ENCODE measurements at regions not wholly inside any gene's neighbourhood (a gene's known extent, or its start where the extent isn't known, plus 50 kb on each side); places are given as distances from the start of the nearest gene placed in this dataset.

DNA sequence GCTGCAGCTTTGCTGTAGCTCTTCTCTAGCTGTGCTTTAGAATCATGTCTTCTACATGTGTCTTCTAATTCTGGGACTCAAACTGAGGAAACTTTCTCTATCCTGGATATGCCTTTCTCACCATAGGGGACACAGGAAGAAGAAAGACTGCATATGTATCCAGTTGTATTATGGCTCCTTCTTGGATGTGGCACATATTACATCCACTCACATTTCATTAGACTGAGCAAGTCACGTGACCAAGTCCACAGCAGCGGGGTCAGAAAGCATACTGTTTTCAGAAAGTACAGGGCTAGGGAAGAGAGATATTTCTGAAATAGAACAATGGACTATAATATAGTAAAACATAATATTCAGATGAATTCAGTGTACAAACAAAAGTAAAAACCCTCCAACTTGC, 187.6 kb upstream of the RIMS1 start:
- TF ChIP-seq, protein P1, sequence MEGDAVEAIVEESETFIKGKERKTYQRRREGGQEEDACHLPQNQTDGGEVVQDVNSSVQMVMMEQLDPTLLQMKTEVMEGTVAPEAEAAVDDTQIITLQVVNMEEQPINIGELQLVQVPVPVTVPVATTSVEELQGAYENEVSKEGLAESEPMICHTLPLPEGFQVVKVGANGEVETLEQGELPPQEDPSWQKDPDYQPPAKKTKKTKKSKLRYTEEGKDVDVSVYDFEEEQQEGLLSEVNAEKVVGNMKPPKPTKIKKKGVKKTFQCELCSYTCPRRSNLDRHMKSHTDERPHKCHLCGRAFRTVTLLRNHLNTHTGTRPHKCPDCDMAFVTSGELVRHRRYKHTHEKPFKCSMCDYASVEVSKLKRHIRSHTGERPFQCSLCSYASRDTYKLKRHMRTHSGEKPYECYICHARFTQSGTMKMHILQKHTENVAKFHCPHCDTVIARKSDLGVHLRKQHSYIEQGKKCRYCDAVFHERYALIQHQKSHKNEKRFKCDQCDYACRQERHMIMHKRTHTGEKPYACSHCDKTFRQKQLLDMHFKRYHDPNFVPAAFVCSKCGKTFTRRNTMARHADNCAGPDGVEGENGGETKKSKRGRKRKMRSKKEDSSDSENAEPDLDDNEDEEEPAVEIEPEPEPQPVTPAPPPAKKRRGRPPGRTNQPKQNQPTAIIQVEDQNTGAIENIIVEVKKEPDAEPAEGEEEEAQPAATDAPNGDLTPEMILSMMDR (IDR thresholded peaks at IDR 0.05; ENCODE audit: low read depth, low read length, missing input control): no peak
- TF ChIP-seq, protein P2, sequence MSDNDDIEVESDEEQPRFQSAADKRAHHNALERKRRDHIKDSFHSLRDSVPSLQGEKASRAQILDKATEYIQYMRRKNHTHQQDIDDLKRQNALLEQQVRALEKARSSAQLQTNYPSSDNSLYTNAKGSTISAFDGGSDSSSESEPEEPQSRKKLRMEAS (IDR thresholded peaks at IDR 0.05): no peak
- TF ChIP-seq YY1 (IDR thresholded peaks at IDR 0.05) (no peak), TAF1 (conservative IDR thresholded peaks at IDR 0.05) (no peak), GABPA (IDR thresholded peaks at IDR 0.05 in 1 of 2, conservative IDR thresholded peaks at IDR 0.05 in 1 of 2) (no peak), SP1 (IDR thresholded peaks at IDR 0.05) (no peak), NR2F2 (IDR thresholded peaks at IDR 0.05) (no peak), RAD21 (IDR thresholded peaks at IDR 0.05) (no peak), EGR1 (IDR thresholded peaks at IDR 0.05; ENCODE audit: low read depth in 2 of 2) (no peak), RXRA (IDR thresholded peaks at IDR 0.05) (no peak), FOXA1 (IDR thresholded peaks at IDR 0.05) (no peak)
- TF ChIP-seq, protein P3, sequence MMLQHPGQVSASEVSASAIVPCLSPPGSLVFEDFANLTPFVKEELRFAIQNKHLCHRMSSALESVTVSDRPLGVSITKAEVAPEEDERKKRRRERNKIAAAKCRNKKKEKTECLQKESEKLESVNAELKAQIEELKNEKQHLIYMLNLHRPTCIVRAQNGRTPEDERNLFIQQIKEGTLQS (IDR thresholded peaks at IDR 0.05): no peak
- TF ChIP-seq, protein P4, sequence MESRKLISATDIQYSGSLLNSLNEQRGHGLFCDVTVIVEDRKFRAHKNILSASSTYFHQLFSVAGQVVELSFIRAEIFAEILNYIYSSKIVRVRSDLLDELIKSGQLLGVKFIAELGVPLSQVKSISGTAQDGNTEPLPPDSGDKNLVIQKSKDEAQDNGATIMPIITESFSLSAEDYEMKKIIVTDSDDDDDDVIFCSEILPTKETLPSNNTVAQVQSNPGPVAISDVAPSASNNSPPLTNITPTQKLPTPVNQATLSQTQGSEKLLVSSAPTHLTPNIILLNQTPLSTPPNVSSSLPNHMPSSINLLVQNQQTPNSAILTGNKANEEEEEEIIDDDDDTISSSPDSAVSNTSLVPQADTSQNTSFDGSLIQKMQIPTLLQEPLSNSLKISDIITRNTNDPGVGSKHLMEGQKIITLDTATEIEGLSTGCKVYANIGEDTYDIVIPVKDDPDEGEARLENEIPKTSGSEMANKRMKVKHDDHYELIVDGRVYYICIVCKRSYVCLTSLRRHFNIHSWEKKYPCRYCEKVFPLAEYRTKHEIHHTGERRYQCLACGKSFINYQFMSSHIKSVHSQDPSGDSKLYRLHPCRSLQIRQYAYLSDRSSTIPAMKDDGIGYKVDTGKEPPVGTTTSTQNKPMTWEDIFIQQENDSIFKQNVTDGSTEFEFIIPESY (IDR thresholded peaks at IDR 0.05): no peak
- TF ChIP-seq, protein P5, sequence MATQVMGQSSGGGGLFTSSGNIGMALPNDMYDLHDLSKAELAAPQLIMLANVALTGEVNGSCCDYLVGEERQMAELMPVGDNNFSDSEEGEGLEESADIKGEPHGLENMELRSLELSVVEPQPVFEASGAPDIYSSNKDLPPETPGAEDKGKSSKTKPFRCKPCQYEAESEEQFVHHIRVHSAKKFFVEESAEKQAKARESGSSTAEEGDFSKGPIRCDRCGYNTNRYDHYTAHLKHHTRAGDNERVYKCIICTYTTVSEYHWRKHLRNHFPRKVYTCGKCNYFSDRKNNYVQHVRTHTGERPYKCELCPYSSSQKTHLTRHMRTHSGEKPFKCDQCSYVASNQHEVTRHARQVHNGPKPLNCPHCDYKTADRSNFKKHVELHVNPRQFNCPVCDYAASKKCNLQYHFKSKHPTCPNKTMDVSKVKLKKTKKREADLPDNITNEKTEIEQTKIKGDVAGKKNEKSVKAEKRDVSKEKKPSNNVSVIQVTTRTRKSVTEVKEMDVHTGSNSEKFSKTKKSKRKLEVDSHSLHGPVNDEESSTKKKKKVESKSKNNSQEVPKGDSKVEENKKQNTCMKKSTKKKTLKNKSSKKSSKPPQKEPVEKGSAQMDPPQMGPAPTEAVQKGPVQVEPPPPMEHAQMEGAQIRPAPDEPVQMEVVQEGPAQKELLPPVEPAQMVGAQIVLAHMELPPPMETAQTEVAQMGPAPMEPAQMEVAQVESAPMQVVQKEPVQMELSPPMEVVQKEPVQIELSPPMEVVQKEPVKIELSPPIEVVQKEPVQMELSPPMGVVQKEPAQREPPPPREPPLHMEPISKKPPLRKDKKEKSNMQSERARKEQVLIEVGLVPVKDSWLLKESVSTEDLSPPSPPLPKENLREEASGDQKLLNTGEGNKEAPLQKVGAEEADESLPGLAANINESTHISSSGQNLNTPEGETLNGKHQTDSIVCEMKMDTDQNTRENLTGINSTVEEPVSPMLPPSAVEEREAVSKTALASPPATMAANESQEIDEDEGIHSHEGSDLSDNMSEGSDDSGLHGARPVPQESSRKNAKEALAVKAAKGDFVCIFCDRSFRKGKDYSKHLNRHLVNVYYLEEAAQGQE (IDR thresholded peaks at IDR 0.05): no peak

Data from liver (tissue), 3 donors.